Panc1 (cell line): ENCODE measurements at regions not wholly inside any gene's neighbourhood (a gene's known extent, or its start where the extent isn't known, plus 50 kb on each side); places are given as distances from the start of the nearest gene placed in this dataset.

Experiments used
- ATAC-seq: fragments of 200-7000 bp; cut with Tn5 transposase; 2 replicates; pipeline ENCODE4 v1.9.1; 2020; ENCODE audit warnings: mild to moderate bottlenecking, moderate library complexity
- BruUV-seq: library from RNA; stranded (reverse); fragments of 400-500 nt; replicated peaks from 2 replicates; lab custom pipeline; 2021; lab: Mats Ljungman, UMichigan
- CTCF ChIA-PET: fragments of 300-600 bp; sonication (Branson Sonifier 250); formaldehyde crosslinking; loops from one replicate; lab custom pipeline; 2022; ENCODE audit warnings: antibody characterized with exemption; lab: Charles Lee
- POLR2A ChIA-PET: fragments of 300-600 bp; sonication (Branson Sonifier 250); formaldehyde crosslinking; loops from one replicate; lab custom pipeline; 2022; ENCODE audit warnings: antibody characterized with exemption; lab: Charles Lee
- DNase-seq: peaks from one replicate; pipeline ENCODE4 v3.0.0-alpha.2; 2010; ENCODE audit warnings: low read depth, low spot score
- H3K27ac ChIP-seq: 2 replicates; pipeline ENCODE4 v1.5.1; 2011; ENCODE audit warnings: mild to moderate bottlenecking, low read length, inconsistent platforms
- H3K27me3 ChIP-seq: fragments of 200-500 bp; sonication (Bioruptor generic); 2 replicates; pipeline ENCODE4 v1.6.0; 2014; ENCODE audit warnings: low read length, inconsistent platforms; ENCODE audit not compliant: control insufficient read depth, insufficient read depth
- H3K36me3 ChIP-seq: fragments of 200-500 bp; sonication (Bioruptor generic); 2 replicates; pipeline ENCODE4 v1.5.1; 2014; ENCODE audit warnings: inconsistent platforms, mild to moderate bottlenecking, low read length, moderate library complexity; ENCODE audit not compliant: control insufficient read depth, insufficient read depth
- H3K4me1 ChIP-seq: 2 replicates; pipeline ENCODE4 v1.5.1; 2011; ENCODE audit warnings: inconsistent platforms, mild to moderate bottlenecking, low read length, moderate library complexity; ENCODE audit not compliant: control insufficient read depth, insufficient read depth
- H3K4me3 ChIP-seq, 2 experiments: 2 replicates each; pipeline ENCODE4 v1.5.1; 2011 to 2012; ENCODE audit warnings: low read depth in 2 of 2, low read length in 2 of 2, mild to moderate bottlenecking in 2 of 2, inconsistent platforms in 1 of 2, moderate library complexity in 1 of 2
- H3K9me3 ChIP-seq: fragments of 200-500 bp; sonication (Bioruptor generic); 2 replicates; pipeline ENCODE4 v1.5.1; 2014; ENCODE audit warnings: low read depth, mild to moderate bottlenecking, inconsistent platforms, low read length, moderate library complexity; ENCODE audit not compliant: control insufficient read depth, insufficient read depth
- POLR2AphosphoS5 ChIP-seq: IDR thresholded peaks from 2 replicates; pipeline ENCODE4 v1.6.1; 2012; ENCODE audit warnings: mild to moderate bottlenecking, low read depth, low read length, moderate library complexity
- REST ChIP-seq, 2 experiments: IDR thresholded peaks; 2 replicates each; pipeline ENCODE4 v1.6.1; 2011 to 2012; ENCODE audit warnings: low read depth in 2 of 2, control low read depth in 1 of 2, low read length in 1 of 2, mild to moderate bottlenecking in 1 of 2, moderate library complexity in 1 of 2; ENCODE audit not compliant: insufficient read depth in 1 of 2
- SIN3A ChIP-seq: IDR thresholded peaks from 2 replicates; pipeline ENCODE4 v1.6.1; 2012; ENCODE audit warnings: low read depth, mild to moderate bottlenecking, low read length, moderate library complexity, borderline replicate concordance; ENCODE audit not compliant: insufficient read depth
- TCF7L2 ChIP-seq: IDR thresholded peaks from 2 replicates; pipeline ENCODE4 v1.6.1; 2011; ENCODE audit warnings: mild to moderate bottlenecking, low read depth, low read length, inconsistent platforms
- in situ Hi-C: cut with HindIII; loops from 2 replicates; pipeline ENCODE4 v1.10.0; 2016; ENCODE audit warnings: low sequenced_read_pairs, low pct_unique_long_range_greater_than_20kb
- intact Hi-C: fragments of 100-400 bp; cut with micrococcal nuclease; formaldehyde crosslinking; loops from one replicate; pipeline ENCODE4 v1.10.0; 2022; ENCODE audit not compliant: unreplicated experiment
- TF ChIP-seq, protein P1 (sequence below): fragments of 450-650 bp; IDR thresholded peaks from 2 replicates; pipeline ENCODE4 v1.5.1; 2017; ENCODE audit warnings: mild to moderate bottlenecking

DNA sequence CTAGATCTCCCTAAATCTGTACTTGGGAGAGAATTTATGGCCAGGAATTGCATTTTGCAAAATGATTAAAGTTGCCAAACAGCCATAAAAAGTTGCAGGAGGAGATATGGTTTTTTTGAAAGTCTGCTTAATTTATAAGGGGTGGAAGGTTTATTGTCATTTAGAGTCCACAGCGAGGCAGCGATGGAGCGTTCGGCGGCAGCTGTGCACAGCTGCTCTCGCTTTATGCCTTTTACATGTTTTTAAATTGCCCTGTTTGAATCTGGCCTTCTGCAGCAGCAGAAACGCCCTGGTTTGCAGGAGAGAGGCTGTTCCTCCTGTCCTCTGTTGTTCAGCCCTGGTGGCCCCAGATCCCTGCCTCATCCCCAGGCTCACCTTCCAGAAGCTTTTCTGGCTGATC lies 144.9 kb upstream of the POU3F1 start:
- Histone ChIP-seq H3K4me3 (no peak overlapping the region), H3K27ac (no peak overlapping the region), H3K36me3 (no peaks in the 10 kb centered on the region), H3K27me3 (peaks cover 2% of the 10 kb centered on the region), H3K4me1 (no peaks in the 10 kb centered on the region), H3K9me3 (no peaks in the 10 kb centered on the region)
- intact Hi-C loops (no loop called here), in situ Hi-C loops (no loop called here)
- TF ChIP-seq REST (IDR thresholded peaks at IDR 0.05; ENCODE audit: insufficient read depth in 1 of 2, low read depth in 2 of 2, low read length in 1 of 2) = no peak
- TF ChIP-seq TCF7L2 = no peak
- no peak for TF ChIP-seq SIN3A
- TF ChIP-seq, protein P1, sequence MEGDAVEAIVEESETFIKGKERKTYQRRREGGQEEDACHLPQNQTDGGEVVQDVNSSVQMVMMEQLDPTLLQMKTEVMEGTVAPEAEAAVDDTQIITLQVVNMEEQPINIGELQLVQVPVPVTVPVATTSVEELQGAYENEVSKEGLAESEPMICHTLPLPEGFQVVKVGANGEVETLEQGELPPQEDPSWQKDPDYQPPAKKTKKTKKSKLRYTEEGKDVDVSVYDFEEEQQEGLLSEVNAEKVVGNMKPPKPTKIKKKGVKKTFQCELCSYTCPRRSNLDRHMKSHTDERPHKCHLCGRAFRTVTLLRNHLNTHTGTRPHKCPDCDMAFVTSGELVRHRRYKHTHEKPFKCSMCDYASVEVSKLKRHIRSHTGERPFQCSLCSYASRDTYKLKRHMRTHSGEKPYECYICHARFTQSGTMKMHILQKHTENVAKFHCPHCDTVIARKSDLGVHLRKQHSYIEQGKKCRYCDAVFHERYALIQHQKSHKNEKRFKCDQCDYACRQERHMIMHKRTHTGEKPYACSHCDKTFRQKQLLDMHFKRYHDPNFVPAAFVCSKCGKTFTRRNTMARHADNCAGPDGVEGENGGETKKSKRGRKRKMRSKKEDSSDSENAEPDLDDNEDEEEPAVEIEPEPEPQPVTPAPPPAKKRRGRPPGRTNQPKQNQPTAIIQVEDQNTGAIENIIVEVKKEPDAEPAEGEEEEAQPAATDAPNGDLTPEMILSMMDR = no peak
- TF ChIP-seq POLR2AphosphoS5 = no peak
- CTCF ChIA-PET = no interaction called here
- BruUV-seq = no TSS peak
- no peak for DNase-seq
- POLR2A ChIA-PET = no interaction called here
- no peak for ATAC-seq

DNA sequence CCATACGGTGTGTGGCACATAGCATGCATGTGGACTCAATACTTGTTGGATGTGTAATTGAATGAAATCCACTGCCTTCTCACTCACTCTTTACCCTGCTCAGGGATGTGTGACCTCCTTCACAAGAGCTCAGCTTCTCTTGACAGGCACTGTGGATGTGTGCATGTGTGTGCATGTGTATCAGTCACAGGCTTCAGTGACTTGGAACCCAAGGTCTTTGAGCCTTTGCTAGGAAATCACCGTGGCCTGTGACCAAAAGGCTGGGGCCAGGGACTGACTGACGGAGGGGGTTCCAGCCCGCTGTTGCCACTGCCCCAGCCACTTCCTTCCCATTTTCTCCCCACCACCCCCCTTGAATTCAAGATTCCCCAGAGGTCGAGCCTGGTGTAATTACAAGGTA lies 144.4 kb upstream of the POU3F1 start:
- in situ Hi-C loops = no loop called here
- ChIA-PET POLR2A (no interaction called here), CTCF (no interaction called here)
- no TSS peak for BruUV-seq
- DNase-seq (no peak), ATAC-seq (peak; percentile 34; the same call in 1 of the 2 replicates)
- Histone ChIP-seq H3K27me3 (peaks cover 2% of the 10 kb centered on the region), H3K4me1 (no peaks in the 10 kb centered on the region), H3K27ac (no peak overlapping the region), H3K36me3 (no peaks in the 10 kb centered on the region), H3K4me3 (no peak overlapping the region), H3K9me3 (no peaks in the 10 kb centered on the region)
- intact Hi-C loops = no loop called here
- TF ChIP-seq, protein P1 = no peak
- no peak for TF ChIP-seq REST (IDR thresholded peaks at IDR 0.05; ENCODE audit: insufficient read depth in 1 of 2, low read depth in 2 of 2, low read length in 1 of 2)
- no peak for TF ChIP-seq TCF7L2
- TF ChIP-seq POLR2AphosphoS5 = no peak
- TF ChIP-seq SIN3A = no peak
